Iris pigment epithelial cell (primary cell): ENCODE measurements at regions not wholly inside any gene's neighbourhood (a gene's known extent, or its start where the extent isn't known, plus 50 kb on each side); places are given as distances from the start of the nearest gene placed in this dataset.
"Not testable (repeated sequence)": the region's sequence is repeated elsewhere in the genome, so short reads cannot be mapped to it uniquely, and the experiment has no call there.

Source experiments
- DNase-seq: peaks from one replicate; pipeline ENCODE4 v3.0.0-alpha.2; 2011; ENCODE audit warnings: low read depth

GRCh38 chrX:3919668-3920423 is 206.4 kb upstream of the PRKX start:
- DNase-seq: not testable (repeated sequence)

GRCh38 chrX:3914813-3915212 is 201.4 kb upstream of the PRKX start:
- not testable (repeated sequence) for DNase-seq

- not testable (repeated sequence) for DNase-seq
These were observed 200.6 kb upstream of the PRKX start for GRCh38 chrX:3914059-3914458.

- DNase-seq: not testable (repeated sequence)
These were observed 197.6 kb upstream of the PRKX start for GRCh38 chrX:3911012-3911411.

GRCh38 chrX:3910611-3911010 is 197.2 kb upstream of the PRKX start:
- not testable (repeated sequence) for DNase-seq

GRCh38 chrX:3905522-3906258 is 192.2 kb upstream of the PRKX start:
- DNase-seq: not testable (repeated sequence)

- not testable (repeated sequence) for DNase-seq
These were observed 188.8 kb upstream of the PRKX start for GRCh38 chrX:3902222-3902621.

GRCh38 chrX:3896755-3897154 is 183.3 kb upstream of the PRKX start:
- not testable (repeated sequence) for DNase-seq

- DNase-seq: not testable (repeated sequence)
These were observed 169.1 kb upstream of the PRKX start for GRCh38 chrX:3882553-3882920.

- not testable (repeated sequence) for DNase-seq
These were observed 168.6 kb upstream of the PRKX start for GRCh38 chrX:3881898-3882552.

GRCh38 chrX:3881255-3881895 is 167.9 kb upstream of the PRKX start:
- not testable (repeated sequence) for DNase-seq

GRCh38 chrX:3876393-3876792 is 162.9 kb upstream of the PRKX start:
- not testable (repeated sequence) for DNase-seq

GRCh38 chrX:3875638-3876037 is 162.2 kb upstream of the PRKX start:
- not testable (repeated sequence) for DNase-seq

- not testable (repeated sequence) for DNase-seq
These were observed 158.9 kb upstream of the PRKX start for GRCh38 chrX:3872226-3872879.

GRCh38 chrX:3867067-3867831 is 153.8 kb upstream of the PRKX start:
- DNase-seq: not testable (repeated sequence)

GRCh38 chrX:3858332-3858731 is 144.9 kb upstream of the PRKX start:
- DNase-seq: not testable (repeated sequence)

- not testable (repeated sequence) for DNase-seq
These were observed 130.2 kb upstream of the PRKX start for GRCh38 chrX:3843522-3844145.

GRCh38 chrX:3842822-3843521 is 129.5 kb upstream of the PRKX start:
- DNase-seq: not testable (repeated sequence)

- DNase-seq: not testable (repeated sequence)
These were observed 125.3 kb upstream of the PRKX start for GRCh38 chrX:3838754-3839153.
